ENCODE measurements at regions not wholly inside any gene's neighbourhood (a gene's known extent, or its start where the extent isn't known, plus 50 kb on each side); places are given as distances from the start of the nearest gene placed in this dataset.

DNA sequence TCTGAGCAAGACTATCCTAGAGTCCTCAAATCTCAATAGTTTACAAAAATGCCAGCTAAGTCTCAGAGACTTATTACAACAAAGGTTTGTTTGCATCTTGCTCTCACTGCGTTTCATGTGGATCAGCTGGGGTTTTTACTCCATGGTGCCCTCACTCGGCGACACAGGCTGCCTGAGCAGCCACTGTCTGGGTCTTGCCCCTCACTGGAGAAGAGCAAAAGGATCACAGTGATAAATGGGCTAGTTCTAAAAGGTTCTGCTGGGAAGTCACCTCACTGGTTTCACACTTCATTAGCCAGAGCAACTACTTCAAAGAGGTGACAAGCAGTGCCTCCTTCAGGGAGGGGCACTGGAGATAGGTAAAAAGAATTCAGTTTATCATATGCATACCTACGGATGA, 392.0 kb downstream of the RPL10L start:
- DNase-seq = no peak

DNA sequence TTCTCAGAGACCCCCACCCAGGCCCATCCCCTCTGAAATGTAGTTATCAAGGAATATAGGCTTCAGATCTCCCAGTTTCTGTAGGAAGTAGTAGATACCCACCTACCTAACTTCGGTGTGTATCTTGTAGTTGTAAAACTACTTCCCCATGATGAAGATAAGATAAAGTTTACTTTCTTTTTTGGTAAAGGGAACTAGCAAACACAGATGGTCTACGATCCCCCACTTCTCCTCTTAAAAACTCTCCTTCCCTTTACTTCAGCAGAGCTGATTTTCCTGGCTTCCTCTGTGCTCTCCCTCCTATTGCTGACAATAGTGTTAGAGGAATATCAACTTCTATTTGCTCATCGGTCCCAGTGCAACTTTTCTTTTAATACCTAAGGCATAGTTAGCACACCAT, 395.2 kb downstream of the RPL10L start:
- no peak for DNase-seq

DNA sequence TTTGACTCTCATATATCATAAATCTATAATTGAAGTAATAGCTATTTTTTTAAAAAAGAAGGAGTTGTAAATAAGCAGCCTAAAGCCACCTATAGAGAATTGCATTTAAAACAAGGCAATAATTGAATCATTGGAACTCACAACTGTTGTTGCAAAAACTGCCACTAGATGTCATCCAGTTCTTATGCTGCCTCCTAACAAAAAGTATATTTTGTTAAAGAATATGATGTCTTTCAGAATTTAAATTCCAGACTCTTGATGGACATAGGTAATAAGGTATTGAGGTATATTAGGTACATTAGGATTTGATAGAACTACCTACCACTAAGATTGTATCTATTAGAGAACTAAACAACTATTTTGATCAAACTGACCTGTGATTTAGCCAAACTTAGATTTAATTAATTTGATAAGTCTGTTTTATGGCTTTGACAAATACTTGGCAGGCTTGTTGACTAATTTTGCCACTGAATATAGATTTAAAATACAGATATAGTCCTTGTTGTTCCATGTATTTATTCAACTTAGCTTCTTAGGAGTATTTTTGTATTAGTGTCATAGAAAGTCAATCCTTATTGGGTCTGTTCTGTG, 401.4 kb downstream of the RPL10L start:
- DNase-seq = no peak

DNA sequence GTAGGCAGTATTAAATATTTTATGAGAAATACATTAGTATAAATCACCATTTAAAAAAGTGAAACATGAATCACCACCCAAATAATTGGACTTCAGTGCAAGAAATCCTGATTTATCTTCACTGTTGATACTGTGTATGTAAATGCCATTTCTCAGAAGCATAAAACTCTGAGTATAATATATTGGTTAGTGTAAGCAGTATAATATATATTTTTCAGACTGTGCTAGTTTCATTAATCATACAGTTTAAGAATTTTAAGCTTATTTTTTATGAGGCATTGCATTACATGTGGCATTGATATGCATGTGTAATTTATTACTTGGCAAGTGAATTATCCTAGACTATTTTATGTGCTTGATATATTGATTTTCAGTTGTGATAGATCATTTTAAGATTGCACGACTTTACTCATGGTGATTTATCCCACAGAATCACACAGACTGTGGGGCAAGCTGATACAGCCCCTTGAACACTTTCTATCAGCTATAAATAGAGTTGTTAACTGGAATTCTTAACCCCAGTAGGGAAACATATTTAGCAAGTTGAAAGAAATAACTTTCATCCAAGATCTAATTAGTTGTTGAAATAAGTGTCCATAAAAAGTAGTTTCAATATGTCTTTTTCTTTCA, 403.5 kb downstream of the RPL10L start:
- no peak for DNase-seq

DNA sequence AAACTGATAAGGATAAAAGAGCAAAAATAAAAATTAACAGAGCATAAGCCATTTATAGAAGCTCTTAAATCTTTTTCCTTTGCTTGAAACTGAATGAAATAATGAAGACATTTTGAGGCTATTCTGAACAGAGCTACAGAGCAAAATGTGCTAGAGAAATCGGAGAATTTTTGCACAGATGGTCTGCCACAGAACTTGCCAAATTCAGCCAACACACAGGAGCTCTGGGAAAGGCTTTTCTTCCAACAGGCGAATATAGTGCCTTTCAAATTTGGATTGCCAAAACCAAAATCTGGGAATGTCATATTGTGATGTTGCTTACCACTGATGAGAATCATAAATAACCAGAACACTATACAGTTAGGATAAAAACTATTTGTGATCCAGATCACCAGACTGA, 406.3 kb downstream of the RPL10L start:
- no peak for DNase-seq

DNA sequence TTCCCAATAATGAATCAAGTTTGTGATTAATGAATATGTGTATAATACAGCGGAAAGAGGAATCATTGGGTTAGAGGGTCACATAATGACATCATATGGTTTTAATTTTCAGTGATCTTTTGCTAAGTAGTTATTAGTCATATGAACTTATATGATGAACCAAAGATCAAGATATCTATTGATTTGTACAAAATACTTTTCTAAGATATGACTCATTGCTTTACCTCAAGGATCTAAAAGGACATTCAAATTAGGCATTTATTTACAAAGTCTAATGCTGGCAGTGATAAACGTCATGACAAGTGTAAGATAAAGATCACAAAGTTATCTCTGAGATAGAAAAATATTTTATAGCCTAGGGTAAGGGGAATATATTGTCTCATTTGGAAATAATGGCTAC, 417.8 kb downstream of the RPL10L start:
- no peak for DNase-seq

DNA sequence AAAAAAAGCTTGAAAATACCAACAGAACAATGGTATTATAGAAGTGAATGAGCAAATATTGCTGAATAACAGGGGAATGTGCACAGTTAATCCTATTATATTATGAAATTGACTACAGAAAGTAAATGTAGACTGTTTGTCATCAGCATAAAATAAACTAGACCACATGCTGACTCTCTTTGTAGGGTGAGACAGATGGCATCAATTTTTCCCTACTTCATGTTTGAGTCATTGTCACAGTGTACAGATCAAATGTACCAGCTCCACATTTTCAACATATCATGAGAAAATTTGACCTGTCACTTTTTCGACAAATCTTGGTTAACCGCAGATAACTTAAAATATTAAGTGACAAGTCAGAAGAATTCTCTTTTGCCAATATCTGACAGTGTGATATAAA, 421.0 kb downstream of the RPL10L start:
- DNase-seq = no peak

DNA sequence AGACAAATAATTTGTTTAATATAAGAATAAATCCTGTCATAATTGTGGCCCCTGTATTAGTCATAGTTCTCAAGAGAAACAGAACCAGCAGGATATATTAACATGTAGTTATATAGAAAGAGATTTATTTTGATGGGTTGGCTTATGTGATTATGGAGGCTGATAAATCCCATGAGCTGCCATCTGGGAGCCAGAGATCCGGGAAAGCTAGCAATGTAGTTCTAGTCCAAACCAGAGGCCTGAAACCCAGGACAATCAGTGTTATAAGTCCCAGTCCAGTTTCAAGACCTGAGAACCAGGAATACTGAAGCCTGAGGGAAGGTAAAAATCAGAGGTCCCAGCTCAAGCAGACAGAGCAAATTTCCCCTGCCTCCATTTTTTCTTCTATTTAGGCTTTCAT, 435.8 kb downstream of the RPL10L start:
- DNase-seq = no peak

DNA sequence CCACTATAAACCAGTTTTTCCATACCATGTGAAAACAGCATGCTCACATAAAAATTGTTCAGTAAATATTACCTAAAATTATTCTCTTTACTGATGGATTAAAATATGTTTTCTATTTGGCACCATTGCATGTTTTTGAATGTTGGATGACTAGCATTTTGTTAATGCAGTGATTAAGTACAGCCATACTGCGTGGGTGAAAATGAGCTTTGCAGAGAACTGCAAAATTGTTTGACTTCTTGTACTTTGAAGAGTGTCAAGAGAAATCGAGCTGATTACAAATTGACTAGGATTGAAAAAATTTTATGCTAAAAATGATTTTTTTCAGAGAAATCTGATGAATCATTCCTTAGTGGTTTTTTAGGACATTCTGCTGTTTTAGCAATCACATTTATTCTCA, 452.9 kb downstream of the RPL10L start:
- no peak for DNase-seq

DNA sequence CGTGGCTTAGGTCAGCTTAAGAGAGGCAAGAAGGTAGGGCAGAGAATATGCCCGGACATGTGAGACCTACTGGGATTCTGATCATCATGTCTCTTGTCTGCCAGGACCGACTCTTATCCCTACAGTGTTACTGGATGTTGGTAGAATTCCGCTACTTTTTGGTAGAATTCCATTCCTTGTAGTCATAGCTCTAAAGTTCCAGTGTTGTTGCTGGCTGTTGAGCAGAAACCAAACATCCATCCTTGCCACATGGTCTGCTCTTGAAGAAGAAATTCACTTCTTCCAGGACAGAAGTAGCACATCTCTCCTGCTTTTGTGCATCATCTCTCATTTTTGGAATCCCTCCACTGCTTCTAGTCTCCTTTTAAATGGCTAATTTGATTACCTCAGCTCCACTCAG, 453.7 kb downstream of the RPL10L start:
- DNase-seq = no peak

Measured in NCI-H1092 (cell line).